Aorta (tissue), 5 donors: ENCODE measurements at regions not wholly inside any gene's neighbourhood (a gene's known extent, or its start where the extent isn't known, plus 50 kb on each side); places are given as distances from the start of the nearest gene placed in this dataset.

Source experiments
- ATAC-seq: fragments of 200-7000 bp; cut with Tn5 transposase; one replicate; pipeline ENCODE4 v1.9.1; 2022; ENCODE audit warnings: moderate library complexity; ENCODE audit not compliant: low FRiP score
- DNase-seq, 2 donors: peaks; one replicate each; pipeline ENCODE4 v3.0.0-alpha.2; 2020
- H3K27ac ChIP-seq, 2 donors: one replicate each; pipeline ENCODE4 v1.5.1; 2013; ENCODE audit warnings: low read length in 2 of 2, mild to moderate bottlenecking in 2 of 2, moderate library complexity in 2 of 2, control low read depth in 1 of 2, inconsistent platforms in 1 of 2, low read depth in 1 of 2
- H3K27me3 ChIP-seq, 2 donors: one replicate each; pipeline ENCODE4 v1.6.1; 2013; ENCODE audit warnings: control low read depth in 1 of 2, low read length in 1 of 2, mild to moderate bottlenecking in 1 of 2, moderate library complexity in 1 of 2; ENCODE audit not compliant: insufficient read depth in 2 of 2, control insufficient read depth in 1 of 2
- H3K36me3 ChIP-seq, 2 donors: one replicate each; pipeline ENCODE4 v1.6.1; 2013; ENCODE audit warnings: control low read depth in 1 of 2, low read length in 1 of 2, mild to moderate bottlenecking in 1 of 2; ENCODE audit not compliant: insufficient read depth in 2 of 2, control insufficient read depth in 1 of 2
- H3K4me1 ChIP-seq, 2 donors: one replicate each; pipeline ENCODE4 v1.6.1; 2013; ENCODE audit warnings: low read length in 2 of 2, control low read depth in 1 of 2, mild to moderate bottlenecking in 1 of 2, moderate library complexity in 1 of 2; ENCODE audit not compliant: insufficient read depth in 2 of 2, control insufficient read depth in 1 of 2
- H3K4me3 ChIP-seq, 2 donors: one replicate each; pipeline ENCODE4 v1.5.1; 2013; ENCODE audit warnings: low read length in 2 of 2, control low read depth in 1 of 2, mild to moderate bottlenecking in 1 of 2
- H3K9me3 ChIP-seq: one replicate; pipeline ENCODE4 v1.6.1; 2013; ENCODE audit warnings: mild to moderate bottlenecking, low read length; ENCODE audit not compliant: control insufficient read depth
- WGBS, 2 donors: extraction: QIAGEN DNeasy Blood & Tissue Kit; methylation state at CpG; one replicate each; pipeline ENCODE4 v1.1.7; 2013; 5-methylcytosine and 5-hydroxymethylcytosine counted together
- intact Hi-C, 2 donors: fragments of 100-400 bp; cut with DNase I; formaldehyde crosslinking; loops; one replicate each; pipeline versions ENCODE4 v1.14.2 to v1.15.0; 2022
- donor health status: healthy with polysubstance abuse.
- donor health status: Bipolar disorder and iron deficiency.
- donor health status: DM: no; HTN: no; CAD: no.
- donor health status: DM: no; HTN: no; CAD: no.
- donor health status: DM: yes; HTN: yes; CAD: no.

- DNase-seq (no peak), ATAC-seq (no peak)
- Histone ChIP-seq H3K4me3 (no peak overlapping the region), H3K27me3 (no peaks in the 10 kb centered on the region), H3K9me3 (no peaks in the 10 kb centered on the region), H3K27ac (no peak overlapping the region), H3K36me3 (no peaks in the 10 kb centered on the region), H3K4me1 (no peaks in the 10 kb centered on the region)
- WGBS, 2 donors: 90 to 95% methylated on average over 2 of the region's 2 CpGs
- intact Hi-C loops: no loop called here
These were observed 432.0 kb downstream of the ZPLD1 start for GRCh38 chr3:102866845-102867244.

GRCh38 chr3:102883515-102883914 is 448.7 kb downstream of the ZPLD1 start:
- no peaks in the 10 kb centered on the region for H3K4me1 ChIP-seq
- ATAC-seq (no peak), DNase-seq (no peak)
- H3K36me3 ChIP-seq: no peaks in the 10 kb centered on the region
- no peak overlapping the region for H3K4me3 ChIP-seq
- H3K27me3 ChIP-seq: no peaks in the 10 kb centered on the region
- 75 to 82% methylated on average over 2 of the region's 2 CpGs for whole genome bisulfite sequencing, 2 donors
- no peak overlapping the region for H3K27ac ChIP-seq
- no peaks in the 10 kb centered on the region for H3K9me3 ChIP-seq
- intact Hi-C loops: no loop called here

GRCh38 chr3:102885289-102885688 is 450.5 kb downstream of the ZPLD1 start:
- Histone ChIP-seq H3K36me3 (no peaks in the 10 kb centered on the region), H3K27me3 (no peaks in the 10 kb centered on the region), H3K4me3 (no peak overlapping the region), H3K9me3 (no peaks in the 10 kb centered on the region), H3K27ac (no peak overlapping the region), H3K4me1 (no peaks in the 10 kb centered on the region)
- WGBS, 2 donors: 54 to 75% methylated on average over 1 of the region's 1 CpG
- intact Hi-C loops: no loop called here
- DNase-seq (no peak), ATAC-seq (no peak)

GRCh38 chr3:102887431-102887830 is 452.6 kb downstream of the ZPLD1 start:
- 75 to 81% methylated on average over 3 of the region's 3 CpGs for WGBS, 2 donors
- intact Hi-C loops: no loop called here
- no peaks in the 10 kb centered on the region for H3K36me3 ChIP-seq
- ATAC-seq (no peak), DNase-seq (no peak)
- H3K27me3 ChIP-seq: no peaks in the 10 kb centered on the region
- no peaks in the 10 kb centered on the region for H3K4me1 ChIP-seq
- H3K4me3 ChIP-seq: no peak overlapping the region
- no peak overlapping the region for H3K27ac ChIP-seq
- no peaks in the 10 kb centered on the region for H3K9me3 ChIP-seq

- ATAC-seq (no peak), DNase-seq (no peak)
- Histone ChIP-seq H3K27ac (no peak overlapping the region), H3K4me1 (no peaks in the 10 kb centered on the region), H3K9me3 (no peaks in the 10 kb centered on the region), H3K36me3 (no peaks in the 10 kb centered on the region), H3K4me3 (no peak overlapping the region), H3K27me3 (no peaks in the 10 kb centered on the region)
- WGBS, 2 donors: 58% methylated on average over 1 of the region's 1 CpG
- intact Hi-C loops: no loop called here
These were observed 462.2 kb downstream of the ZPLD1 start for GRCh38 chr3:102896851-102897621.

GRCh38 chr3:102904629-102905028 is 469.8 kb downstream of the ZPLD1 start:
- intact Hi-C loops: no loop called here
- Histone ChIP-seq H3K4me3 (no peak overlapping the region), H3K4me1 (no peaks in the 10 kb centered on the region), H3K9me3 (peaks cover 1% of the 10 kb centered on the region), H3K27ac (no peak overlapping the region), H3K36me3 (no peaks in the 10 kb centered on the region), H3K27me3 (no peaks in the 10 kb centered on the region)
- WGBS, 2 donors: 95 to 97% methylated on average over 11 of the region's 11 CpGs
- DNase-seq (no peak), ATAC-seq (no peak)

GRCh38 chr3:102905811-102906210 is 471.0 kb downstream of the ZPLD1 start:
- 36 to 43% methylated on average over 2 of the region's 2 CpGs for WGBS, 2 donors
- intact Hi-C loops: no loop called here
- Histone ChIP-seq H3K4me1 (no peaks in the 10 kb centered on the region), H3K4me3 (no peak overlapping the region), H3K27me3 (no peaks in the 10 kb centered on the region), H3K9me3 (peaks cover 1% of the 10 kb centered on the region), H3K27ac (no peak overlapping the region), H3K36me3 (no peaks in the 10 kb centered on the region)
- ATAC-seq (no peak), DNase-seq (no peak)

GRCh38 chr3:102906818-102907217 is 472.0 kb downstream of the ZPLD1 start:
- DNase-seq (no peak), ATAC-seq (no peak)
- 1 to 5% methylated on average over 1 of the region's 1 CpG for WGBS, 2 donors
- Histone ChIP-seq H3K9me3 (peaks cover 1% of the 10 kb centered on the region), H3K27me3 (no peaks in the 10 kb centered on the region), H3K36me3 (no peaks in the 10 kb centered on the region), H3K27ac (no peak overlapping the region), H3K4me3 (no peak overlapping the region), H3K4me1 (no peaks in the 10 kb centered on the region)
- intact Hi-C loops: no loop called here

GRCh38 chr3:102909904-102910303 is 475.1 kb downstream of the ZPLD1 start:
- Histone ChIP-seq H3K27me3 (no peaks in the 10 kb centered on the region), H3K9me3 (no peaks in the 10 kb centered on the region), H3K4me1 (no peaks in the 10 kb centered on the region), H3K27ac (no peak overlapping the region), H3K4me3 (no peak overlapping the region), H3K36me3 (no peaks in the 10 kb centered on the region)
- 52 to 56% methylated on average over 1 of the region's 1 CpG for whole genome bisulfite sequencing, 2 donors
- ATAC-seq: no peak
- intact Hi-C loops: no loop called here
- DNase-seq: no peak
